GM18505 (cell line): ENCODE measurements at regions not wholly inside any gene's neighbourhood (a gene's known extent, or its start where the extent isn't known, plus 50 kb on each side); places are given as distances from the start of the nearest gene placed in this dataset.
"Not testable (repeated sequence)": the region's sequence is repeated elsewhere in the genome, so short reads cannot be mapped to it uniquely, and the experiment has no call there.

Experiments
- ATAC-seq: cut with Tn5 transposase; IDR thresholded peaks from one replicate; pipeline ENCODE4 v1.9.1; 2021; ENCODE audit not compliant: unreplicated experiment
- POLR2A ChIP-seq: IDR thresholded peaks from 4 replicates; pipeline ENCODE4 v1.6.1; 2011; ENCODE audit warnings: borderline replicate concordance; ENCODE audit not compliant: insufficient read depth, insufficient read length; ENCODE audit errors: extremely low read depth

GRCh38 chr10:128178302-128178958 is 52.2 kb upstream of the MKI67 start:
- ATAC-seq = peak; percentile 73
- no peak for TF ChIP-seq POLR2A

DNA sequence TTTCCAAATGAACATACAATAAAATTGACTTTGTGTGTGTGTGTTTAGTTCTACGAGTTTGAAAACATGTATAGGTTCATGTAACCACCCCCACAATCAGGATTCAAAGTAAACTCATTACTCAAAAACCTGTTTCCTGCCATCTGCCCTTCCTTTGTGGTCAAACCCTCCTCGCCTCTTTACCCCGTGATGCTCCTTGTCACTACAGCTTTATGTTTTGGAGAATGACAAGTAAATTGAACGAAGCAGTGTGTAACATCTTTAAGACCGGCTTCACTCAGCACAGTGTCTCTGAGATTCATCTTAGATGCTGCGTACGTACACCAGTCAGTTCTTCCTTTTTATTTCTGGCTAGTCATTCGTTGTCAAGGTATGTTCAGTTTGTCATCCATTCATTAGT is 54.6 kb upstream of the MKI67 start:
- ATAC-seq = no peak
- no peak for TF ChIP-seq POLR2A

- ATAC-seq = no peak
- no peak for TF ChIP-seq POLR2A
Observed at GRCh38 chr10:128185627-128186026, 59.4 kb upstream of the MKI67 start.

DNA sequence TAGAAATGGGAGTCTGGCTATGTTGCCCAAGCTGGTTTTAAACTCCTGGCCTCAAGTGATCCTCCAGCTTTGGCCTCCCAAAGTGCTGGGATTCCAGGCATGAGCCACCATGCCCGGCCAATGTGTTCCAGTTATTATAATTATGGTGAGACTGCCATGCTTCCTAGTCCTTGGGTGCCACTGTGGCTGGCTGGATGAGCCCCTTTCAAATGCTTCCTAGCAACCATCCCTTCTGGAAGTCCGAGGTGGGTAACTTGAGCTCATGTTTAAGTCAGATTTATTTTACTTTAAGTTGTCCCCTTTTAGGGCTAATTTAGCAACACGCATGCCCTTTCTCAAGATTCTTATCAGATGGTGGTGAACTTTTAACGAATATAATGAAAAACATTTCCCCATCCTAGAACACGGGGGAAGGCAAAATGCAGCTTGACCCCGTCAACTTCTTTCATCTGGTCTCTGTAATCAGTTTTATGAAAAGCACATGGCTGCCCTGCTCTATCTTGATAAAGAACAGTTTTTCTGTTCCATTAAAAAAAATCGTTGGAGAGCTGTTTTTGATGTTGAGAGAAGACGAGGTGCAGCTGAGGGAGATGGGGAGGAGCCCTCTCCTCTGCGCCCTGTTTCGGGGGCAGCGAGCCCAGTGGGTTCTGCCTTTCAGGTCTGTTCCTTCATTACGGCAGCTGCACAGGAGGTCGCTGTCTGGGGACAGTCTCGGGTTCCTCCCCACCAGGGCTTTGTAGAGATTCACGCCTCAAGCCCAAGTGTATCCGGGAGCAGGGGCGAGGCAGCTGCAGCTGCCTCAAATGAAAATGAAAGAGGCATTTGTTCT is 61.0 kb upstream of the MKI67 start:
- no peak for TF ChIP-seq POLR2A
- ATAC-seq = no peak

DNA sequence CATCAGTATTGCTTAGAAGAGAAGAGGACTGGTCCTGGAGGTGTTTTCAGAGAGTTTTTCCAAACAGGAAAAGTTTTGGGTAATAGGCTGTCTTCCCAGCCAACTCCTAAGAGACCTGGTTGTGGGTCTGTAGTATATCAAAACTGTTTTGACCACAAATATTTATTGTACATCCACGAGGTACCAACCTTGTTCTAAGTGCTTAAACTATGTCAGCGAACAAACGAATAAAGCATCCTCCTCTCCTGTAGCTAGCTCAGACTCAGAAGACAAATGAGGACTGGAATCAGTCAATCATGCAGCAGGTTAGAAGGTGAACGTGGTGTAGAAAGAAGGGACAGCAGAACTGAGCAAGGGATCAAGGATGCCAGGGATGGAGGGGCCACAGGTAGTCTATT is 61.6 kb upstream of the MKI67 start:
- no peak for ATAC-seq
- no peak for TF ChIP-seq POLR2A

- ATAC-seq = no peak
- TF ChIP-seq POLR2A = no peak
Observed at GRCh38 chr10:128189176-128189575, 63.0 kb upstream of the MKI67 start.

DNA sequence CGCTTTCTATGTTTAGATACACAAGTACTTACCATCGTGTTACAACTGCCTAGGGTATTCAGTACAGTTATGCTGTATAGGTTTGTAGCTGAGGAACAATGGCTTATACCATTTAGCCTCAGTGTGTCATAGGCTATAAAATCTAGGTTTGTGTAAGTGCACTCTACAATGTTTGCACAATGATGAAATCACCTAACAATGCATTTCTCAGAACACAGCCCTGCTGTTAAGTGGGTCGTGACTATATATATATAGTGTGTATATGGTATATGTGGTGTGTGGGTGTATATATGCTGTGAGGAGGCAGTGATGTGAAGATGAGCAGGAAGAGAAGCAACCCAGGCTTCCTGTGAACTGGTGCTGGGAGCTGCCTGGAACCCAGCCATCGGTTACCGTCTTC is 65.6 kb upstream of the MKI67 start:
- TF ChIP-seq POLR2A = no peak
- ATAC-seq = no peak

DNA sequence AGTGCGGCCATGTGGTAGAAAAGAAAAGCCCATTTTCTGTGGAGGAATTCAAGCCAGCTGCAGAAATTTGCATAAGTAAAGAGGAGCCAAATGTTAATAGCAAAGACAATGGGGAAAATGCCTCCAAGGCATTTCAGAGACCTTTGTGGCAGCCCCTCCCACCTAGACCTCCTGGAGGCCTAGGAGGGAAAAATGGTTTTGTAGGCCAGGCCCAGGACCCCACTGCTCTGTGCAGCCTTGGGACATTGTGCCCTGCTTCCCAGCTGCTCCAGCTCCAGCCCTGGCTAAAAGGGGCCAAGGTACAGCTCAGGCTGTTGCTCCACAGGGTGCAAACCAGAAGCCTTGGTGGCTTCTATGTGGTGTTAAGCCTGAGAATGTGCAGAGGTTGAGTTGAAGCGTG is 75.6 kb upstream of the MKI67 start:
- ATAC-seq = not testable (repeated sequence)

DNA sequence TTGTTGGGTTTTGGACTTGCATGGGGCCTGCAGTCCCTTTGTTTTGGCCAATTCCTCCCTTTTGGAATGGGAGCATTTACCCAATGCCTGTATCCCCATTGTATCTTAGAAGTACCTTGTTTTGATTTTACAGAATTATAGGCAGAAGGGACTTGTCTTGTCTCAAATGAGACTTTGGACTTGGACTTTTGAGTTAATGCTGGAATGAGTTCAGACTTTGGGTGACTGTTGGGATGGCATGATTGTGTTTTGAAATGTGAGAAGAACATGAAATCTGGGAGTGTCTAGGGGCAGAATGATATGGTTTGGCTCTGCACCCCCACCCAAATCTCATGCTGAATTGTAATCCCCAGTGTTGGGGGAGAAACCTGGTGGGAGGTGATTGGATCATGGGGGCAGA is 76.8 kb upstream of the MKI67 start:
- no peak for TF ChIP-seq POLR2A
- ATAC-seq = no peak

GRCh38 chr10:128205591-128205990 is 79.4 kb upstream of the MKI67 start:
- not testable (repeated sequence) for ATAC-seq

- TF ChIP-seq POLR2A = no peak
- ATAC-seq = no peak
Observed at GRCh38 chr10:128206676-128207075, 80.5 kb upstream of the MKI67 start.

GRCh38 chr10:128209862-128210214 is 83.6 kb upstream of the MKI67 start:
- no peak for TF ChIP-seq POLR2A
- ATAC-seq = no peak

DNA sequence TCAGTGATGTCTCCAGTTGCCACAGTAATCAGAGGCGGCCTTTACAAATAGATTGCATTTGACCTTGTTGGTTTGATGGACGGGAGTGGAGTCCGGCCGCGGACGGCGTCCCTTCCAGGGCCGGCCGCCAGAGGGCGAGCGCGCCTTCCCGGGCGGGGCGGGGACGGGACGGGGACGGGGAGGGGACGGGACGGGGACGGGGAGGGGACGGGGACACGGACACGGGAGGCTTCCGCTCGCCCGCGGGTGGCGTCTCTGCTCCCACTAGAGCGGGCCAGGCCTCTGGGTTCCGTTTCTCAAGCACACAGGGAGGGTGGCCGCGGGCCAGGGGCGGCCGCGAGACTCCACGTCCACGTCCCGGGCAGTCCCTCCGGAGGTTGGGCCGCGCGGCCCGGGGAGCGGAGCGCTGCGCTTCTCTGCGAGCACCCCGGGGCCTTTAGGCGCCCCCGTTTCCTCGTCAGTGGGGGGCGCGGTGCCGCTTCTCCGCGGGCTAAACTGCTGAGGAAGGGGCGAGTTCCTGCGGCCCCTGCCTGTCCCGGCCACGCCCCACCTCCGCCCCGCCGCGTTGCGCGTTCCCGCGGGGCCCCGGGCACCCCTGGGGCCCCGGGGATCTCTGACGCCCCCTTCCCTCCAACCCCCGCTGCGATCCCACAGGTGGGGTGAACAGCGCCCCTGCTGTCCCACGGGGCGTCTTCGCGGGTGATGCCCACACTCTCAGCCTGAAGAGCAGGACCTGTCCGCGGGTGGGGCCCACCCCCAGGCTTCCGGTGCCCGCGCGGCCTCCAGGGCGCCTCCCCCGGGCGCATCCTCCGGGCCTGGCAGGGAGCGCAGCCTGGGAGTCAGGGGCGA is 84.2 kb upstream of the MKI67 start:
- peak; percentile 40 for ATAC-seq
- TF ChIP-seq POLR2A = no peak

GRCh38 chr10:128211064-128211504 is 84.9 kb upstream of the MKI67 start:
- ATAC-seq = no peak
- no peak for TF ChIP-seq POLR2A
